Left ventricle myocardium inferior (tissue), 1 donor: ENCODE measurements at regions not wholly inside any gene's neighbourhood (a gene's known extent, or its start where the extent isn't known, plus 50 kb on each side); places are given as distances from the start of the nearest gene placed in this dataset.

Experiments
- DNase-seq: peaks from one replicate; pipeline ENCODE4 v3.0.0-alpha.2; 2020
- H3K27ac ChIP-seq: fragments of 200-600 bp; replicated peaks from 2 replicates; pipeline ENCODE4 v1.8.0; 2021
- H3K27me3 ChIP-seq: fragments of 200-600 bp; 2 replicates; pipeline ENCODE4 v1.8.0; 2021; ENCODE audit warnings: low read depth
- H3K36me3 ChIP-seq: fragments of 200-600 bp; 2 replicates; pipeline ENCODE4 v1.8.0; 2021
- H3K4me1 ChIP-seq: fragments of 200-600 bp; 2 replicates; pipeline ENCODE4 v1.8.0; 2021
- H3K4me3 ChIP-seq: fragments of 200-600 bp; 2 replicates; pipeline ENCODE4 v1.8.0; 2021; ENCODE audit warnings: mild to moderate bottlenecking, moderate library complexity
- H3K9me3 ChIP-seq: fragments of 200-600 bp; replicated peaks from 2 replicates; pipeline ENCODE4 v1.8.0; 2021
- CTCF ChIP-seq: fragments of 200-600 bp; IDR thresholded peaks from 2 replicates; pipeline ENCODE4 v1.8.0; 2021; ENCODE audit warnings: antibody characterized with exemption, mild to moderate bottlenecking, borderline replicate concordance
- intact Hi-C: fragments of 100-400 bp; cut with micrococcal nuclease; formaldehyde crosslinking; loops from one replicate; pipeline ENCODE4 v1.11.0; 2022
- donor health status: DM: no; HTN: yes; CAD: no; lungs with severe emphysema.

GRCh38 chr12:93984005-93984404, 164.4 kb upstream of the PLXNC1 start:
- H3K9me3 ChIP-seq = no peaks in the 10 kb centered on the region
- H3K27ac ChIP-seq = no peak overlapping the region
- no peaks in the 10 kb centered on the region for H3K36me3 ChIP-seq
- DNase-seq = no peak
- TF ChIP-seq CTCF = no peak
- intact Hi-C loops = no loop called here
- H3K4me1 ChIP-seq = peaks cover 2% of the 10 kb centered on the region
- no peak overlapping the region for H3K4me3 ChIP-seq
- H3K27me3 ChIP-seq = no peaks in the 10 kb centered on the region

- no peak overlapping the region for H3K27ac ChIP-seq
- TF ChIP-seq CTCF = no peak
- peaks cover 14% of the 10 kb centered on the region for H3K4me1 ChIP-seq
- no peak for DNase-seq
- H3K4me3 ChIP-seq = no peak overlapping the region
- no peaks in the 10 kb centered on the region for H3K27me3 ChIP-seq
- no peaks in the 10 kb centered on the region for H3K36me3 ChIP-seq
- no peaks in the 10 kb centered on the region for H3K9me3 ChIP-seq
- intact Hi-C loops = no loop called here
Measured at GRCh38 chr12:93989949-93990348, 158.4 kb upstream of the PLXNC1 start.

- DNase-seq = peak; percentile 39
- Histone ChIP-seq H3K27ac (peak overlapping the region; percentile 67), H3K4me3 (peak overlapping the region; percentile 47), H3K4me1 (peaks cover 14% of the 10 kb centered on the region), H3K36me3 (no peaks in the 10 kb centered on the region), H3K9me3 (no peaks in the 10 kb centered on the region), H3K27me3 (no peaks in the 10 kb centered on the region)
- intact Hi-C loops = no loop called here
- TF ChIP-seq CTCF = peak; percentile 66
Measured at GRCh38 chr12:93990832-93991803, 157.3 kb upstream of the PLXNC1 start.

GRCh38 chr12:93991829-93992461, 156.4 kb upstream of the PLXNC1 start:
- H3K9me3 ChIP-seq = no peaks in the 10 kb centered on the region
- no peak overlapping the region for H3K4me3 ChIP-seq
- no peaks in the 10 kb centered on the region for H3K36me3 ChIP-seq
- no peaks in the 10 kb centered on the region for H3K27me3 ChIP-seq
- H3K4me1 ChIP-seq = peaks cover 14% of the 10 kb centered on the region
- TF ChIP-seq CTCF = no peak
- H3K27ac ChIP-seq = no peak overlapping the region
- intact Hi-C loops = no loop called here
- DNase-seq = no peak

GRCh38 chr12:93994721-93995120, 153.7 kb upstream of the PLXNC1 start:
- H3K27ac ChIP-seq = no peak overlapping the region
- DNase-seq = no peak
- H3K36me3 ChIP-seq = no peaks in the 10 kb centered on the region
- H3K9me3 ChIP-seq = peaks cover 23% of the 10 kb centered on the region
- intact Hi-C loops = no loop called here
- TF ChIP-seq CTCF = no peak
- H3K4me1 ChIP-seq = peaks cover 14% of the 10 kb centered on the region
- H3K27me3 ChIP-seq = no peaks in the 10 kb centered on the region
- H3K4me3 ChIP-seq = no peak overlapping the region
